K562 (cell line): ENCODE measurements at regions not wholly inside any gene's neighbourhood (a gene's known extent, or its start where the extent isn't known, plus 50 kb on each side); places are given as distances from the start of the nearest gene placed in this dataset.
A peak's percentile ranks its signal among the peaks of the same experiment; 100 is the strongest.

Source experiments
- ATAC-seq: fragments of 200-7000 bp; cut with Tn5 transposase; 3 replicates; pipeline ENCODE4 v1.9.1; 2020; ENCODE audit warnings: moderate library complexity
- BruUV-seq: library from RNA; stranded (reverse); fragments of 400-500 nt; replicated peaks from 2 replicates; lab custom pipeline; 2021; lab: Mats Ljungman, UMichigan
- CTCF ChIA-PET: fragments of 300-600 bp; formaldehyde crosslinking; extraction: SDS; loops from one replicate; lab custom pipeline; 2021; ENCODE audit warnings: low intra/inter-chr PET ratio; lab: Yijun Ruan, JAX
- POLR2A ChIA-PET: fragments of 300-600, 350-650 bp; sonication (Branson Sonifier 250); formaldehyde crosslinking; extraction: SDS; loops from one replicate; lab custom pipeline; 2021; ENCODE audit warnings: antibody characterized with exemption, inconsistent platforms; lab: Yijun Ruan, JAX
- DNase-seq, 4 experiments: peaks; one replicate each; pipeline versions ENCODE4 v3.0.0 to v3.0.0-alpha.2; 2011 to 2018; ENCODE audit warnings: low spot score in 3 of 4, mixed read lengths in 3 of 4; ENCODE audit errors: extremely low read depth in 1 of 4
- FAIRE-seq: peaks from 2 replicates; lab custom pipeline; 2011; peaks lifted over from hg19 to GRCh38; lab: Jason Lieb, UNC
- H2AFZ ChIP-seq: 2 replicates; pipeline ENCODE4 v1.6.0; 2011; ENCODE audit warnings: low read depth, low read length, control low read depth, inconsistent platforms
- H3K27ac ChIP-seq: fragments of 200-600 bp; 3 replicates; pipeline ENCODE4 v1.8.0; 2011; ENCODE audit warnings: low read depth, mild to moderate bottlenecking, control low read depth, inconsistent platforms, low read length, moderate library complexity, mixed read lengths; ENCODE audit errors: extremely low read depth
- H3K27me3 ChIP-seq, 2 experiments: fragments of 300-600 bp in 1 of 2; 2 replicates in 1 of 2; 3 replicates in 1 of 2; pipeline versions ENCODE4 v1.6.0 to v1.8.0; 2011; ENCODE audit warnings: inconsistent platforms in 2 of 2, low read length in 2 of 2, mild to moderate bottlenecking in 1 of 2, mixed read lengths in 1 of 2, moderate library complexity in 1 of 2; ENCODE audit not compliant: control insufficient read depth in 2 of 2, insufficient read depth in 2 of 2
- H3K36me3 ChIP-seq: fragments of 300-600 bp; 3 replicates; pipeline ENCODE4 v1.8.0; 2011; ENCODE audit warnings: mild to moderate bottlenecking, low read length, inconsistent platforms; ENCODE audit not compliant: control insufficient read depth, insufficient read depth
- H3K4me1 ChIP-seq, 2 experiments: fragments of 200-600 bp in 1 of 2; replicated peaks in 1 of 2; 2 replicates in 1 of 2; 3 replicates in 1 of 2; pipeline versions ENCODE4 v1.5.1 to v1.8.0; 2011; ENCODE audit warnings: inconsistent platforms in 2 of 2, low read length in 2 of 2, mild to moderate bottlenecking in 1 of 2, mixed read lengths in 1 of 2, moderate library complexity in 1 of 2; ENCODE audit not compliant: control insufficient read depth in 2 of 2, insufficient read depth in 2 of 2
- H3K4me2 ChIP-seq: 2 replicates; pipeline ENCODE4 v1.6.1; 2011; ENCODE audit warnings: low read length, control low read depth, inconsistent platforms, mixed read lengths; ENCODE audit not compliant: insufficient read depth
- H3K4me3 ChIP-seq: fragments of 200-600 bp; sonication (generic), shearing (Covaris generic); 2 replicates; pipeline ENCODE4 v1.5.1; 2016; ENCODE audit warnings: control low read depth, inconsistent platforms
- H3K79me2 ChIP-seq: fragments of 200-600 bp; 3 replicates; pipeline ENCODE4 v1.8.0; 2011; ENCODE audit warnings: low read length, inconsistent platforms; ENCODE audit not compliant: control insufficient read depth, insufficient read depth
- H3K9ac ChIP-seq, 2 experiments: 2 replicates each; pipeline versions ENCODE4 v1.6.0 to v1.6.1; 2011; ENCODE audit warnings: low read depth in 2 of 2, low read length in 2 of 2, control low read depth in 1 of 2, inconsistent platforms in 1 of 2, mild to moderate bottlenecking in 1 of 2, mixed read lengths in 1 of 2; ENCODE audit not compliant: insufficient read depth in 1 of 2
- H3K9me1 ChIP-seq: one replicate; pipeline ENCODE4 v1.6.0; 2011; ENCODE audit warnings: inconsistent platforms, mild to moderate bottlenecking, low read length, moderate library complexity; ENCODE audit not compliant: control insufficient read depth, insufficient read depth
- H3K9me3 ChIP-seq: replicated peaks from 2 replicates; pipeline ENCODE4 v1.5.1; 2011; ENCODE audit warnings: low read depth, low read length, inconsistent platforms; ENCODE audit not compliant: control insufficient read depth, insufficient read depth
- H4K20me1 ChIP-seq: replicated peaks from 2 replicates; pipeline ENCODE4 v1.6.1; 2011; ENCODE audit warnings: low read length, inconsistent platforms, mixed read lengths; ENCODE audit not compliant: control insufficient read depth, insufficient read depth
- NBN ChIP-seq: fragments of 450-650 bp; IDR thresholded peaks from 2 replicates; pipeline ENCODE4 v1.6.1; 2016; ENCODE audit warnings: low read depth, mild to moderate bottlenecking
- PBX2 ChIP-seq, 2 experiments: IDR thresholded peaks in 1 of 2; conservative IDR thresholded peaks in 1 of 2; 2 replicates each; pipeline ENCODE4 v1.6.1; 2016; ENCODE audit warnings: low read depth in 2 of 2, mild to moderate bottlenecking in 1 of 2, missing compliant biosample characterization in 1 of 2, missing genetic modification characterization in 1 of 2, moderate library complexity in 1 of 2
- RNF219 ChIP-seq: fragments of 250-450 bp; sonication (Bioruptor Pico); IDR thresholded peaks from 2 replicates; pipeline ENCODE4 v1.5.0; 2022; ENCODE audit warnings: mild to moderate bottlenecking
- SMAD3 ChIP-seq: fragments of 450-650 bp; formaldehyde crosslinking; conservative IDR thresholded peaks from 2 replicates; pipeline ENCODE4 v1.4.0; 2020; ENCODE audit warnings: mild to moderate bottlenecking
- in situ Hi-C: fragments of 300-500 bp; cut with MboI; formaldehyde crosslinking; loops from 4 replicates; pipeline ENCODE4 v1.15.0; 2018; ENCODE audit warnings: inconsistent platforms, mixed read lengths
- intact Hi-C: fragments of 100-400 bp; cut with micrococcal nuclease; formaldehyde crosslinking; loops from 2 replicates; pipeline ENCODE4 v1.14.2; 2022

GRCh38 chr3:182460303-182460702 lies 333.0 kb upstream of the ATP11B start (continued):
- no peak for TF ChIP-seq RNF219 (CRISPR knock-in tag)

GRCh38 chr3:182462152-182462551 lies 331.2 kb upstream of the ATP11B start:
- H3K9ac ChIP-seq = no peak overlapping the region
- H3K27me3 ChIP-seq = no peaks in the 10 kb centered on the region
- DNase-seq = no peak
- H3K4me2 ChIP-seq = no peak overlapping the region
- no peaks in the 10 kb centered on the region for H3K79me2 ChIP-seq
- H3K9me1 ChIP-seq = no peaks in the 10 kb centered on the region
- ChIA-PET POLR2A (no interaction called here), CTCF (no interaction called here)
- no peaks in the 10 kb centered on the region for H4K20me1 ChIP-seq
- no peaks in the 10 kb centered on the region for H3K36me3 ChIP-seq
- in situ Hi-C loops (no loop called here), intact Hi-C loops (no loop called here)
- BruUV-seq = no TSS peak
- peaks cover 0 to 9% of the 10 kb centered on the region in 2 experiments; a peak in 2 of 5 replicates for H3K4me1 ChIP-seq
- no peak overlapping the region for H3K27ac ChIP-seq
- no peak for ATAC-seq
- no peak for FAIRE-seq
- no peak overlapping the region for H3K4me3 ChIP-seq
- no peak for TF ChIP-seq PBX2 (CRISPR knock-in tag; IDR thresholded peaks at IDR 0.05; ENCODE audit: low read depth)
- peak; percentile 73 for TF ChIP-seq PBX2 (tag; conservative IDR thresholded peaks at IDR 0.05; ENCODE audit: low read depth)
- no peak for TF ChIP-seq SMAD3 (CRISPR knock-in tag)
- no peak for TF ChIP-seq NBN
- no peak overlapping the region for H2AFZ ChIP-seq
- H3K9me3 ChIP-seq = no peaks in the 10 kb centered on the region
